ENCODE measurements at regions not wholly inside any gene's neighbourhood (a gene's known extent, or its start where the extent isn't known, plus 50 kb on each side); places are given as distances from the start of the nearest gene placed in this dataset.

- Histone ChIP-seq H3K9me3 (replicated peaks; ENCODE audit: control insufficient read depth, insufficient read depth, low read length) (no peaks in the 10 kb centered on the region), H4K20me1 (ENCODE audit: control insufficient read depth, insufficient read depth) (no peaks in the 10 kb centered on the region), H2AFZ (ENCODE audit: control insufficient read depth, low read depth, low read length) (no peak overlapping the region), H3K27me3 (replicated peaks in 1 of 2; ENCODE audit: control insufficient read depth in 2 of 2, insufficient read depth in 2 of 2, low read length in 1 of 2) (no peaks in the 10 kb centered on the region), H3K4me1 (ENCODE audit: control insufficient read depth, insufficient read depth, low read length) (no peaks in the 10 kb centered on the region), H3K79me2 (ENCODE audit: control insufficient read depth, insufficient read depth, low read length) (no peaks in the 10 kb centered on the region), H3K27ac (ENCODE audit: control insufficient read depth, insufficient read depth) (no peak overlapping the region), H3K4me2 (ENCODE audit: control insufficient read depth, insufficient read depth) (no peak overlapping the region), H3K4me3 (no peak overlapping the region), H3K9ac (ENCODE audit: control insufficient read depth, insufficient read depth, low read length) (no peak overlapping the region), H3K36me3 (ENCODE audit: control insufficient read depth in 2 of 2, insufficient read depth in 2 of 2, low read length in 1 of 2) (no peaks in the 10 kb centered on the region)
- in situ Hi-C loops (cut with MboI) (no loop called here), intact Hi-C loops (cut with micrococcal nuclease; ENCODE audit: unreplicated experiment) (no loop called here)
- no peak for ATAC-seq
- ChIA-PET POLR2A (no interaction called here), SMC1A (ENCODE audit: uncharacterized antibody, unreplicated experiment) (no interaction called here), CTCF (no interaction called here), RAD21 (ENCODE audit: unreplicated experiment) (no interaction called here)
- DNase-seq (ENCODE audit: low read depth, low spot score): no peak
- no peak for FAIRE-seq
- WGBS (ENCODE audit: insufficient coverage, insufficient replicate concordance, low lambda C conversion rate, missing lambda C conversion rate): 0% methylated on average over 1 of the region's 1 CpG
- no TSS peak for BruUV-seq (replicated peaks)
- no peak for TF ChIP-seq SREBF2 (IDR thresholded peaks at IDR 0.05; ENCODE audit: low read length)
Measured at GRCh38 chr16:64311241-64311640, 810.6 kb downstream of the CDH11 start.

DNA sequence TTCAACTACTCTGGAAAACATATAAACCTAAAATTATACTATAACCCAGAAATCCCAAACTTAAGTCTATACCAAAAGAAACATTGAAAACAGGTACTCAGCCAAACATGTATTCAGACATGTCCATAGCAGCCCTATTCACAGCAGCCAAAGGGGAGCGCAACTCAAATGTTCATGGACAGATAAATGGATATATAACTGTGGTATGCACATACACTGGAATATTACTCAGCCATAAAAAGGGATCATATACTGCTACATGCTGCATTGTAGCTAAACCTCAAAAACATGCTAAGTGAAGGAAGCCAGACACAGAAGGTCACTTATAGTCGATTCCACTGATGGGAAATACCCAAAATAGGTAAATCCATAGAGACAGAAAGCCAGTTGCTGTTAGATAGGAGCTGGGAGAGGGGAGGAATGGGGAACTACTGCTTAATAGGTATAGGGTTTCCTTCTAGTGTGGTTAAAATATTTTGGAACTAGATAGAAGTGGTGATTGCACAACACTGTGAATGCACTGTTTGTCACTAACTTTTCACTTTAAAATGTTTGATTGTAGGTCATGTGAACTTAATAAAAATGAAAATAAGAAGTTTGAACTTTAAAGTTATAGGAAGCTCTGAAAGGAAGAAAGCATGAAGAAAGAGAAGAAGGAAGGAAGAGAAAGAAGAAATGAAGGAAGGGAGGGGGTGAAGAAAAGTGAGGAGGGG lies 812.3 kb downstream of the CDH11 start:
- RAD21 ChIA-PET (ENCODE audit: unreplicated experiment): no interaction called here
- no peak overlapping the region for H3K9ac ChIP-seq (ENCODE audit: control insufficient read depth, insufficient read depth, low read length)

More for the DNA sequence above, 812.3 kb downstream of the CDH11 start:
- in situ Hi-C loops (cut with MboI) (no loop called here), intact Hi-C loops (cut with micrococcal nuclease; ENCODE audit: unreplicated experiment) (no loop called here)
- 6% methylated on average over 2 of the region's 2 CpGs for WGBS (ENCODE audit: insufficient coverage, insufficient replicate concordance, low lambda C conversion rate, missing lambda C conversion rate)
- Histone ChIP-seq H3K4me1 (ENCODE audit: control insufficient read depth, insufficient read depth, low read length) (no peaks in the 10 kb centered on the region), H3K27me3 (replicated peaks in 1 of 2; ENCODE audit: control insufficient read depth in 2 of 2, insufficient read depth in 2 of 2, low read length in 1 of 2) (no peaks in the 10 kb centered on the region), H2AFZ (ENCODE audit: control insufficient read depth, low read depth, low read length) (no peak overlapping the region), H3K79me2 (ENCODE audit: control insufficient read depth, insufficient read depth, low read length) (no peaks in the 10 kb centered on the region), H3K9me3 (replicated peaks; ENCODE audit: control insufficient read depth, insufficient read depth, low read length) (no peaks in the 10 kb centered on the region), H3K4me3 (no peak overlapping the region), H3K27ac (ENCODE audit: control insufficient read depth, insufficient read depth) (no peak overlapping the region), H3K4me2 (ENCODE audit: control insufficient read depth, insufficient read depth) (no peak overlapping the region), H3K36me3 (ENCODE audit: control insufficient read depth in 2 of 2, insufficient read depth in 2 of 2, low read length in 1 of 2) (no peaks in the 10 kb centered on the region), H4K20me1 (ENCODE audit: control insufficient read depth, insufficient read depth) (no peaks in the 10 kb centered on the region)
- no peak for FAIRE-seq
- ATAC-seq: no peak
- TF ChIP-seq HDAC6 (IDR thresholded peaks at IDR 0.05; ENCODE audit: unreplicated experiment) (no peak), PAX5 (IDR thresholded peaks at IDR 0.05; ENCODE audit: borderline replicate concordance, low read depth, low read length) (no peak), CHD4 (IDR thresholded peaks at IDR 0.05) (no peak), ZSCAN29 (IDR thresholded peaks at IDR 0.05) (no peak), ZBED1 (IDR thresholded peaks at IDR 0.05; ENCODE audit: borderline replicate concordance) (no peak)
- TF ChIP-seq, protein P1, sequence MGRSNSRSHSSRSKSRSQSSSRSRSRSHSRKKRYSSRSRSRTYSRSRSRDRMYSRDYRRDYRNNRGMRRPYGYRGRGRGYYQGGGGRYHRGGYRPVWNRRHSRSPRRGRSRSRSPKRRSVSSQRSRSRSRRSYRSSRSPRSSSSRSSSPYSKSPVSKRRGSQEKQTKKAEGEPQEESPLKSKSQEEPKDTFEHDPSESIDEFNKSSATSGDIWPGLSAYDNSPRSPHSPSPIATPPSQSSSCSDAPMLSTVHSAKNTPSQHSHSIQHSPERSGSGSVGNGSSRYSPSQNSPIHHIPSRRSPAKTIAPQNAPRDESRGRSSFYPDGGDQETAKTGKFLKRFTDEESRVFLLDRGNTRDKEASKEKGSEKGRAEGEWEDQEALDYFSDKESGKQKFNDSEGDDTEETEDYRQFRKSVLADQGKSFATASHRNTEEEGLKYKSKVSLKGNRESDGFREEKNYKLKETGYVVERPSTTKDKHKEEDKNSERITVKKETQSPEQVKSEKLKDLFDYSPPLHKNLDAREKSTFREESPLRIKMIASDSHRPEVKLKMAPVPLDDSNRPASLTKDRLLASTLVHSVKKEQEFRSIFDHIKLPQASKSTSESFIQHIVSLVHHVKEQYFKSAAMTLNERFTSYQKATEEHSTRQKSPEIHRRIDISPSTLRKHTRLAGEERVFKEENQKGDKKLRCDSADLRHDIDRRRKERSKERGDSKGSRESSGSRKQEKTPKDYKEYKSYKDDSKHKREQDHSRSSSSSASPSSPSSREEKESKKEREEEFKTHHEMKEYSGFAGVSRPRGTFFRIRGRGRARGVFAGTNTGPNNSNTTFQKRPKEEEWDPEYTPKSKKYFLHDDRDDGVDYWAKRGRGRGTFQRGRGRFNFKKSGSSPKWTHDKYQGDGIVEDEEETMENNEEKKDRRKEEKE (IDR thresholded peaks at IDR 0.05): no peak
- POLR2A ChIA-PET: no interaction called here
- BruUV-seq (replicated peaks): no TSS peak
- SMC1A ChIA-PET (ENCODE audit: uncharacterized antibody, unreplicated experiment): interaction anchor here (1.3 kb wide), 1 partner anchor 12 kb away, joined by 6 read pairs; no protein-coding TSS in a partner anchor
- DNase-seq (ENCODE audit: low read depth, low spot score): no peak
- CTCF ChIA-PET: no interaction called here
